ENCODE measurements at regions not wholly inside any gene's neighbourhood (a gene's known extent, or its start where the extent isn't known, plus 50 kb on each side); places are given as distances from the start of the nearest gene placed in this dataset.
"Not testable (repeated sequence)": the region's sequence is repeated elsewhere in the genome, so short reads cannot be mapped to it uniquely, and the experiment has no call there.

DNA sequence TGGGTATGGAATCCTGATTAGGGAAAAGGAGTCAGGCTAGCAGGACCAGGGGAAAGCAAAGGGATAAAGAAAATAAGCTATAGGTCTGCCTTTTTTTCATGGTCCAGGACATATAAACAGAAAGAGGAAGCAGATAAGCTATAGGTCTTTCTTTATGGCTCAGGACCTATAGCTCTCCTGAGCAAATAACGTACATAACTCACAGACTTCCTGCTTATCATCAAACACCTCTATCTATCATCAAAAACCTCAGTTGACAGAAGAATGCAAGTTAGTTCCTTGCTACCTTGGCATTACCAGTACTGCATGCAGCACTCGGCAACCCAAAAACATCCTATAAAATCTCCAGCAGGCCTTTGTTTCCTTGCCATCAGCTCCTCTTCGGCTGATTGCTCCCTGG is 238.7 kb upstream of the OR4E1 start:
- DNase-seq (ENCODE audit: low read depth) = no peak
- H3K4me3 ChIP-seq (ENCODE audit: low read length) = no peak overlapping the region

DNA sequence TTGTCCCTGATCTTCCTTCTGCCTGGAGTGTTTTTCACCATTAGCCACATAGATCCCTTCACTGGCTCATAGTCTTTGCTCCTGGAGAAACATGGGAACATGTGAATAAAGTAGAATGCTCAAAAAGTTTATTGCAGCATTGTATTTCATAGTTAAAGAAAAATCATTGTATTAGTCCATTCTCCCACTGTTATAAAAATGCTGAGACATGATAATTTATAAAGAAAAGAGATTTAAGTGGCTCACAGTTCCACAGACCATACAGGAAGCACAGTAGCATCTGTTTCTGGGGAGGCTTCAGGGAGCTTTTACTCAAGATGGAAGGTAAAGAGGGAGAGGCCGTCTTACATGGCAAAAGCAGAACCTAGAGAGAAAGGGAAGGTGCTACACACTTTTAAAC is 238.3 kb upstream of the OR4E1 start:
- TF ChIP-seq, protein P1, sequence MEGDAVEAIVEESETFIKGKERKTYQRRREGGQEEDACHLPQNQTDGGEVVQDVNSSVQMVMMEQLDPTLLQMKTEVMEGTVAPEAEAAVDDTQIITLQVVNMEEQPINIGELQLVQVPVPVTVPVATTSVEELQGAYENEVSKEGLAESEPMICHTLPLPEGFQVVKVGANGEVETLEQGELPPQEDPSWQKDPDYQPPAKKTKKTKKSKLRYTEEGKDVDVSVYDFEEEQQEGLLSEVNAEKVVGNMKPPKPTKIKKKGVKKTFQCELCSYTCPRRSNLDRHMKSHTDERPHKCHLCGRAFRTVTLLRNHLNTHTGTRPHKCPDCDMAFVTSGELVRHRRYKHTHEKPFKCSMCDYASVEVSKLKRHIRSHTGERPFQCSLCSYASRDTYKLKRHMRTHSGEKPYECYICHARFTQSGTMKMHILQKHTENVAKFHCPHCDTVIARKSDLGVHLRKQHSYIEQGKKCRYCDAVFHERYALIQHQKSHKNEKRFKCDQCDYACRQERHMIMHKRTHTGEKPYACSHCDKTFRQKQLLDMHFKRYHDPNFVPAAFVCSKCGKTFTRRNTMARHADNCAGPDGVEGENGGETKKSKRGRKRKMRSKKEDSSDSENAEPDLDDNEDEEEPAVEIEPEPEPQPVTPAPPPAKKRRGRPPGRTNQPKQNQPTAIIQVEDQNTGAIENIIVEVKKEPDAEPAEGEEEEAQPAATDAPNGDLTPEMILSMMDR (conservative IDR thresholded peaks at IDR 0.05; ENCODE audit: low read depth, low read length) = no peak
- H3K4me3 ChIP-seq (ENCODE audit: low read length) = no peak overlapping the region
- DNase-seq (ENCODE audit: low read depth) = no peak

More for the DNA sequence above, 238.7 kb upstream of the OR4E1 start:
- TF ChIP-seq, protein P1 (conservative IDR thresholded peaks at IDR 0.05; ENCODE audit: low read depth, low read length) = no peak

- DNase-seq (ENCODE audit: low read depth) = no peak
- H3K4me3 ChIP-seq (ENCODE audit: low read length) = no peak overlapping the region
- TF ChIP-seq, protein P1 (conservative IDR thresholded peaks at IDR 0.05; ENCODE audit: low read depth, low read length) = no peak
Observed at GRCh38 chr14:21910260-21910659, 236.6 kb upstream of the OR4E1 start.

DNA sequence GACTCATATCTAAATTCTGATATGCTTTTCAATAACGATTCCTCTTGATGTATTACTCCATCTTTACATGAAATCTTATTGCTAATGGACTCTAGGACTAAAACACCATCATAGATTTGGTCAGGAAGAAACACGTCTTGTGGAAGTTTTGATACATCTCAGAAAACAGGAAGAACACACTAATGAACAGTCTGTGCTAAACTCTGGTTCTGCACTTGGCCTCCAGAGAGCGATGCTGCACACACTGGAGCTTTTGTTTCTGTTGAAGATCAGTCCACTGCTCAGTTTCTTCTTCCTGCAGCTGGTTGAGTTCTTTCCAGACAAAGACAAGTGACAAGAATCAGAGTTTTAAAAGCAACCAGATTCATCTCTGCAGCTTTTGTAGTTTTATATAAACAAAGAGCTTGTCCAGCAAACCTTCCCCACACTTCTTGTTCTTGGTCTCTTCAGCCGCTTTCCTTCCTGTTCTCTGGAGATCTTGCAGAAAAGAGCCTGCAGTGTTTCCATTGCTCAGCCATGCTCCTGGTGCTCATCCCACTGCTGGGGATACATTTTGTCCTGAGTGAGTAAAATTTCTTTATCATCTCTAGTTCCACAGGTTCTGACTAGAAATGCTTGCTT is 229.1 kb upstream of the OR4E1 start:
- TF ChIP-seq, protein P1 (conservative IDR thresholded peaks at IDR 0.05; ENCODE audit: low read depth, low read length) = peak; percentile 55
- DNase-seq (ENCODE audit: low read depth) = no peak
- no peak overlapping the region for H3K4me3 ChIP-seq (ENCODE audit: low read length)

DNA sequence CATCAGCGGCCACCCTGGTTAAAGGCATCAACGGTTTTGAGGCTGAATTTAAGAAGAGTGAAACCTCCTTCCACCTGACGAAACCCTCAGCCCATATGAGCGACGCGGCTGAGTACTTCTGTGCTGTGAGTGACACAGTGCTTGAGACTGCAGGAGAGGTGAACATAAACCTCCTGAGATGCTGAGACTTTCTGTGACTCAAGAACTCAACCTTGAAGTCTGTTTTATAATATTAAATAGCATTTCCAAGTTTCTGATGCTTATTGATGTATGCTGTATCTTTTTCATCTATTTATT is 221.2 kb upstream of the OR4E1 start:
- not testable (repeated sequence) for H3K4me3 ChIP-seq (ENCODE audit: low read length); DNase-seq (ENCODE audit: low read depth)

DNA sequence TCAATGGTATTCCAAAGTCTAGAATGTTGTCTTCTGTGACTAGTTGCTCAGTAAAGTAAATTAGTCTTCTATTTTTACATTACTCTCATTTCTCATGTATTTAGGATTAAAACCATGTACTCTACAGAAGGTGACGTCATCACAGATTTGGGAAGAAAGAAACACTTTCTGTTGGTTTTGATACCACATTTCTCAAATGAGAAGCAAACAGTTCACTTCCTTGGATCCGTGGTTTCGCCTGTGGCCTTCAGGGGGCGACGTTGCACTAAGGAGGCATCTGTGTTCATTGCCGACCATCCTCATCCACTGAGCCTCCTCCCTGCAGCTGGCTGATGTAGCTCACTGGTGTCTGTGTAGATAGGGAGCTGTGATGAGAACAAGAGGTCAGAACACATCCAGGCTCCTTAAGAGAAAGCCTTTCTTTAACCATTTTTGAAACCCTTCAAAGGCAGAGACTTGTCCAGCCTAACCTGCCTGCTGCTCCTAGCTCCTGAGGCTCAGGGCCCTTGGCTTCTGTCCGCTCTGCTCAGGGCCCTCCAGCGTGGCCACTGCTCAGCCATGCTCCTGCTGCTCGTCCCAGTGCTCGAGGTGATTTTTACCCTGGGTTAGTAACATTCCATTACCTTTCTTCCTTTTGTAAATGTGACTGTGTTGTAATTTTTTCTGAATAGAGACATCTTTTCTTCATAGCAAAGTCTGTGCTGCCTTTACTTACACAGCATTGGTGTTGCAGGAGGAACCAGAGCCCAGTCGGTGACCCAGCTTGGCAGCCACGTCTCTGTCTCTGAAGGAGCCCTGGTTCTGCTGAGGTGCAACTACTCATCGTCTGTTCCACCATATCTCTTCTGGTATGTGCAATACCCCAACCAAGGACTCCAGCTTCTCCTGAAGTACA is 220.6 kb upstream of the OR4E1 start:
- no peak for DNase-seq (ENCODE audit: low read depth)
- no peak overlapping the region for H3K4me3 ChIP-seq (ENCODE audit: low read length)
- TF ChIP-seq, protein P1 (conservative IDR thresholded peaks at IDR 0.05; ENCODE audit: low read depth, low read length) = peak; percentile 37

DNA sequence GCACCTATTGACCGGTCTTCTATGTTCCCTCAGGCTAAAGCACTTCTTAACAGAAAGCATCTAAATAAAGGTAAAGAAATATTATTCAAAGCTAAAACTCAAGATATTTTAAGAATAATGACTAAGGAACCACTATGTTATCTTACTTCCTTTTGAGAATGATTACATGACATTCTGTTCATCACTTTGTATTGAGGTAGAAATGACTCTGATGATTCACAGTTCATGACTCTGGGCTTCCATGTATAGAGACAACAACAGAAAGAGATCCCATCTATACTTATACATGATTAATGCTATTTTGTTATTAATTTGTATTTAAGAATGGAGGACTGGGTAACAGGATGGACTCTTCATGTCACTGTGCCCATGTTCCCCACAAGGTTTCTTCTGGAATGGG is 218.3 kb upstream of the OR4E1 start:
- no peak overlapping the region for H3K4me3 ChIP-seq (ENCODE audit: low read length)
- DNase-seq (ENCODE audit: low read depth) = no peak
- TF ChIP-seq, protein P1 (conservative IDR thresholded peaks at IDR 0.05; ENCODE audit: low read depth, low read length) = no peak

Measured in retinal pigment epithelial cell (primary cell).